Left hindlimb (tissue), 1 donor: ENCODE measurements at regions not wholly inside any gene's neighbourhood (a gene's known extent, or its start where the extent isn't known, plus 50 kb on each side); places are given as distances from the start of the nearest gene placed in this dataset.
"Not testable (repeated sequence)": the region's sequence is repeated elsewhere in the genome, so short reads cannot be mapped to it uniquely, and the experiment has no call there.

ENCODE experiments used
- DNase-seq: peaks from one replicate; pipeline ENCODE4 v3.0.0-alpha.2; 2018

DNA sequence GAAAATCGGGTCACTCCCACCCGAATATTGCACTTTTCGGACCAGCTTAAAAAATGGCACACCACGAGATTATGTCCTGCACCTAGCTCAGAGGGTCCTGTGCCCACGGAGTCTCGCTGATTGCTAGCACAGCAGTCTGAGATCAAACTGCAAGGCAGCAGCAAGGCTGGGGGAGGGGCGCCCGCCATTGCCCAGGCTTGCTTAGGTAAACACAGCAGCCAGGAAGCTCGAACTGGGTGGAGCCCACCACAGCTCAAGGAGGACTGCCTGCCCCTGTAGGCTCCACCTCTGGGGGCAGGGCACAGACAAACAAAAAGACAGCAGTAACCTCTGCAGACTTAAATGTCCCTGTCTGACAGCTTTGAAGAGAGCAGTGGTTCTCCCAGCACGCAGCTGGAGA, 405.3 kb downstream of the PTH2R start:
- not testable (repeated sequence) for DNase-seq

DNA sequence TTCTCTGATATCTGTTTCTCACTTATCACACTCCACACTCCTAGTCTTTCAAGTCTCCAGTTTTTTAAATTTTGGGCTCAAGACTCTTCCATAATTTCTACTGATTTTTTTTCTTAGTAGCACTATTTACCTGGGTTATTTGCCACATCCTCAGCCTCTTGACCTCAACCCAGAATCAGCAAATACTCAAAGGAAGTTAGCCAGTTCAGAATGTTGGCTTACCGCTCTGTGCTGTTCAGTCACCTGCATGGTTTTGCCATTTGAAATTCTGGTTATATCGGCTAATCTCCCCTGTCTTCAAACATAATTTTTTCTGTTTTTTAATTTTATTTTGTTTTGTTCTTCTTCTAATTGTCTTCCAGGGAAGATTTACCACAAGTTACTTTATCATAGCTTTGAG, 412.6 kb downstream of the PTH2R start:
- DNase-seq: no peak

DNA sequence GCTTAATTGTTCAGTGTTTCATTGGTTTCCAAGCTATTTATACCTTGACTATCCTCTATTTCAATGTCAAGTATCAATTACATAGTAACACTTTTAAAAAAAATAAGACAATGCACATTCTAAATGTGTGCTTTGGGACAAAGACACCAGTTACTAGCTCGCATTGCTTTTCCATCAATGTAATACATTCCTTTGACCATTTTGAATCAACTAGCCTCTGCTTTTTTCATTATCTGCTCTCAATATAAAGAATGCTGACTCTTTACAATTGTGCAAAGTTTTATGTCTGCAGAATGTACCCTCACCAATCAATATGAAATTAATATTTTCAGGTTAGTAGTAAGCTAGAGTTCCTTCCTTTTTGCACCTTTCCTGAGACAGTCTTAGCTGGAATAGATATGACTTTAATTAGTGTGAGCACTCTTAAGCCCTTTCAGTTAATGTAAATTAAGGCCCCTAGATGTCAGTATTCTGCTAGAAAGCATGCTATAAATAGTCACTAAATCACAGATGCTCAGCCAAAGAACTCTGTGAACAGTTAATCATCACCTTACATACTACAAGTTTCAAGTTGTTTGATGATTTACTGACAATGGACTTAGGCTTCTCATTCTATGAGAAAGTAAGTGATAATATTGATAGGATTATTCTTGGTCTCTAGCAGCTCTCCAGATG, 413.6 kb downstream of the PTH2R start:
- no peak for DNase-seq

- no peak for DNase-seq
These were observed 420.5 kb downstream of the PTH2R start for GRCh38 chr2:208827109-208827508.

- DNase-seq: no peak
These were observed 421.1 kb downstream of the PTH2R start for GRCh38 chr2:208827549-208828221.

DNA sequence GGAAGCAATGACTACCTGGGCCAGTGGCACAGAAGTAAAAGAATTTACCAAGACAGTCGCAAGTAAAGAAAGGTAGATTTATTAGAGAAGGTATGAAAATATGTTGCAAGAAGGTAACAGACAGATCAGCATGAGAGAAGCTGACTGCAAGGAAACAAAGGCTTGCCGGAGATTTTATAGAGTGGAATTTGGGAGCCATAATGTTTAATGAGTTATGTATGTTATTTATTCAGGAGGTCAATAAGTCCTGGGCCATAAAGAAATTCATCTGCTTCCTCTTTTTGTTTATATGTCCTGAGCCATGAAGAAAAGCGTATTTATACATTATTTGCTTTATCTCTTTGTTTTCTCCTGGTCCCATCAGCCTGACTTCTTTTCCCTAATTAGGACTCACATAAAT, 423.6 kb downstream of the PTH2R start:
- DNase-seq: no peak

GRCh38 chr2:208847651-208848050, 441.1 kb downstream of the PTH2R start:
- DNase-seq: no peak

- DNase-seq: no peak
These were observed 448.1 kb downstream of the PTH2R start for GRCh38 chr2:208854717-208855116.

DNA sequence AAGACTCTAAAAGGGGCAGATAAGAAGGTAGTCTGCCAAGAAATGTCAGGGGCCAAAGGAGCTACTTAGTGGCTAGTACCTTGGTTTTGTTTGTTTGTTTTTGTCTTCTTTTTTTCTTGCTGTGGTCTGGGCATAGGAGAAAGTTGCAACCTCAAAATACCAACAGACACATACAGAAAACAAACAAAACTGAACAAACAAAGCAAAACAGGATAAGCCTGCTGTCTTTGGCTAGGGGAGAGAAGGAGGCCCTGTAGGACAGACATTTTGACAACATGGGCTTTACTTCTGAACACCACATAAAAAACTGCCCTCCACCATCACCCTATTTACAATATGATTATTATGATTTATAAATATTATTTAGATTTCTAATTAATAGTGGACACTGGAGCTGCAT, 460.8 kb downstream of the PTH2R start:
- no peak for DNase-seq

DNA sequence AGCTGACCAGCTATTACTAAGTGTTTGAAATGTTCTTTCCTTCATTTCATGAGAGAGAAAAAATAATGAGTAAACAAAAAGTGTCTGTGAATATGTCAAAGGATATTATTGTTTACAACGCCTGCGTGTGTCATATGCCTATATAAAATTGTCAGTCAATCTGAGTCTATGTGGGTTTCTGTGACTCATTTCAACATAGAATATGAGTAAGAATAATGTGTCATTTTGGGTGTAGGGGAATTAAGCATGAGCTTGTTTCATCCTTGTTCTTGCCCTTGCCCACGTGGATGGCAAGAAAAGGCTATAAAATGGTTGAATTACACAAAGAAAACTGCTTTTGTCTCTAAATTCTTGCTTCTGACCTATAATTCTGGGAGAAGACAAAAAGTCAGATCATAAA, 466.0 kb downstream of the PTH2R start:
- DNase-seq: no peak

DNA sequence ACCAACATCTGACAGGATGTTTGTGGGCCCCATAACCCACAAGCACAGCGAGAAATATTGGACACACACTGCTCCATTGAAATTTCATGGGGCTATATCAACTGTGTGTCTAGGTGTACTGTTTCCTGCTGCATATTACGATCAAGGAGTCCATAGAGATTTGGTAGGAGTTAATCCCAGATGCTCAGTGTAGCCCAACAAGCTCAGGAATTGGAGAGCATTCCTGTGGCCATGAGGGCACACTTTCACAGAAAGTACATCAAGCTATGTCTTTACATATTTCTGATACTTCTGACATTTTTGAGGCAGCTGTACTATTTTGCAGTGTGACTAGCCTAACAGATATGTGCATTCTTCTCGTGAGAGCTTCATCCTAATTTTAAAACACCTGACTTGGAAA, 473.1 kb downstream of the PTH2R start:
- DNase-seq: no peak

DNA sequence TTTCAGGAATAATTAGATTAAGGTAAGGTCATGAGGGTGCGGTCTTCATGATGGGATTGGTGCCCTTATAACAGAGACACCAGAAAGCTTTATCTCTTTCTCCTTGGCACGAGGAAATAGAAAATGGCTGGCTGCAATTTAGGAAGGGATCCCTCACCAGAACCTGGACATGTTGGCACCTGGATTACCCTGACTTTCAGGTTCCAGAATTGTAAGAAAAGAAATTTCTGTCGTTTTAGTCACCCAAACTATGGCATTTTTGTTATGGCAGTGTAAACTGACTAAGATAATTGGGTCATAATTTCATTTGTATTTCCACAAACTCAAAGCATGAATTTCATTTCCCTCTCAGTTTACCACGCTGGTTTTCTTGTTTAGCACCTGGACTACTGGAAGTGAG, 473.6 kb downstream of the PTH2R start:
- no peak for DNase-seq

DNA sequence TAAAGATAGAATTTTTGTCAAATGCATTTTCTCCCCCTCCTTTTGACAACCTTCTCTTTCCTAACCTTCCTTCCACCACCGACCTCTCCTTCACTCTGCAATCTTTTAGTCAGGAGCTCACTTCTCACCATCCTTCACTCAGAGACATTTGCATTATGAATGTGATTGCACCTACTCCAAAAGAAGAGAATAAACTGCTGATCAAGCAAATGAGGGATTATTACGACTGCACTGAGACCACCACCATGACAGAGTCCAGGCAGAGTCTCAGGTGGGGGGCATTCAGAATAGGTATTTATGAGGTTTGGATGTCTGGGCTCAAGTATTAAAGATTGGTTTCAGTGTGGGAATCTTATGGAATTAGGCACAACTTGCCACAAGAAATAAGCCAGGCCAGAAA, 483.9 kb downstream of the PTH2R start:
- no peak for DNase-seq

DNA sequence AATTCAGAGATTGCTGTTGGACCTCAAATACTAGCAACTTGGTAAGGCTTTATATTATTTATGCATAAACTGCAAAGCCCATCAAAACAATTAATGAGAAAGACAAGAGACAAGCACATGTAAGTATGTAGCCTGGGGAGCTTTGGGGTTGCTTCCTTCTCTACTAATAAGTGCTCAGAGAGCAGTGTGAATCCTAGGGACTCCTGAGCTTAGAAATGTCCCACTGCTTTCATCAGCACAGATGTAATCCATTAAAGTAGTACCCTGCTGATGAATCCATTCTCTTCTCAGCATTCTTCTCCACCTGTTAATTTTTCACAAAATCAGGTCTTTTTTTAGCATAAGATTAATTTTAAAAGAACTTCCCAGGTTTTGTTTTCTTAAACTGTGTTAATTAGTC, 485.6 kb downstream of the PTH2R start:
- DNase-seq: no peak

DNA sequence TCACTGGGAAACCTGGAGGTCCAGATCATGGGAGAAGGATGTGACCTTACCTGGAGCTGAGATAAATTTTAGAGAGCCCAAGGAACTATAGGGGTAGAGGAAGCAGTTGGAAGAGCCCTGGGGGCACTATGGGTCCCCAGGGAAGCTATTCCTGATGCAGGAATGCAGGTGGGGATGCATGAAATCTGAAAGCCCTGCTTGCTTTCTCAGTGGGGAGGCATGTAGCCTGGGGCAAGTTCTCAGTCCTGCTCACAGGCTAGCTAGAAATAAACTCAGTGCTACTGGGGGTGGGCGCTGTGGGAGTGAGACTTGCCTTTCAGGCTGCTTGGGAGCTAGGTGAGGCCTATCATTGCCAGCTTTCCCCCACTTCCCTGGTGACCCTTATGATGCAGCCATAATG, 499.7 kb downstream of the PTH2R start:
- no peak for DNase-seq

DNA sequence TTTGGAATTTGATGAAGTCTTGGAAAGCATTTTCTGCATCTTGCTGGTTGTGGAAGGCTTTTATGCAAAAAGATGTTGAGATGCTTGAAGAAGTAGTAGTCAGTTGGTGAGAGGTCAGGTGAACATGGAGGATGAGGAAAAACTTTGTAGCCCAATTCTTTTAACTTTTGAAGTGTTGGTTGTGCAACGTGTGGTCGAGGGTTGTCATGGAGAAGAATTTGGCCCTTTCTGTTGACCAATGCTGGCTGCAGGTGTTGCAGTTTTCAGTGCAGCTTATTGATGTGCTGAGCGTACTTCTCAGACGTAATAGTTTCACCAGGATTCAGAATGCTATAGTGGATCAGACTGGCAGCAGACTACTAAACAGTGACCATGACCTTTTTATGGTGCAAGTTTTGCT, 508.4 kb upstream of the MAP2 start:
- DNase-seq: no peak

- no peak for DNase-seq
These were observed 507.0 kb upstream of the MAP2 start for GRCh38 chr2:208916881-208917280.

DNA sequence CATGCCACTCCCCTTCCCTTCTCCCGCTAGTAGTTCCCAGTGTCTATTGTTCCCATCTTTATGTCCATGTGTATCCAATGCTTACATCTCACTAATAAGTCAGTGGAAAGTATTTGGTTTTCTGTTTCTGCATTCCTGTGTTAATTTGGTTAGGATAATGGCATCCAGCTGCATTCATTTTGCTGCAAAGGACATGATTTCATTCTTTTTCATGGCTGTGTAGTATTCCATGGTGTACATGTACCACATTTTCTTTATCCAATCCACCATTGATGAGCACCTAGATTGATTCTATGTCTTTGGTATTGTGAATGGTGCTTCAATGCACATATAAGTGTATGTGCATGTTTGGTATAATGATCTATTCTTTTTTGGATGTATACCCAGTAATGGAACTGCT, 502.5 kb upstream of the MAP2 start:
- not testable (repeated sequence) for DNase-seq

DNA sequence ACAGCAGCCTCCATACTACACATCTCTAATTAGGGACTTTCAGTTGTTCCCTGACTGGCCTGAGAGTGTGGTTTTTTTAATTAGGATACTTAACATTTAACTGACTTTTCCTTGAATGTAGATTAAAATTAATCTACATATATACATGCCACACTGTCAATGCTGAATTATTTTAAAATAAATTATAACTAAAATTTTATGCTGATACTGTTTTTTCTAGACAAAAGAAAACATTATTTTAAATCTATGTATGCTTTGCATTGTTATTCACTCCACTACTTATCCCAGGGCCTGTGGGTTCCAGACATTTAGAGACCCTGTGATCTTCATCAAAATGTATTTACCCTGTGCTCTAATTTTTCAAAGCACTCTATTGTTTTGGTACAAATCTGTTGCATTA, 496.0 kb upstream of the MAP2 start:
- DNase-seq: no peak

DNA sequence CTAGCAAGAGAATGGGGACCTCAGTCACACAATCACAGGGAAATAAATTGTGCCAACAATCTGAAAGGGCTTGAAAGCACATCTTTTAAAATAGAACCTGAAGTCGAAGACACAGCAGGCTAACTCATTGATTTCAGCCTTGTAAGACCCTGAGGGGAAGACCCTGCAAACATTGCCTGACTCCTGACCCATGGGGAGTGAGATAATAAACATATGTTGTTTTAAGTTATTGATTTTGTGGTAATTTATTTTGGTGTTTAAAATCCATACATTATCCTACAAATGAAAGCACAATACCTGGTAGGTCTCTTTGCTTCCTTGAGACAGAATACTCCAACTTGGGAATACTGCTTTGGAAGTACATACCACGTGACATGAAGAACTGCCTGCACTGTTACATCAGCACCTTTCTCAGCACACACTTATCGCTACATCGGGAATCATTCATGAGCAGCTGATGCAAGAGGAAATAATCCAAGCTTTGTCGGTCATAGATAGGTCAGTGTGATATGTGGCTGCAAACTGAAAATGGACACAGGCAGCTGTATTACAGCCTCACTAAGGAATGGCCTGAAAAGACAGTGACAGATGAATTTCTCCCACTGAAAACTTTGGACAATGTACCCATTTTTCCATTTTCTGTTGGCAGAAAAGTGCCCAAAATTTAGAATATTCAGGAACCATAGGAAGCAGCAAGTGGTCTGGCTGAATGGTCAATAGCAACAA, 494.5 kb upstream of the MAP2 start:
- no peak for DNase-seq

DNA sequence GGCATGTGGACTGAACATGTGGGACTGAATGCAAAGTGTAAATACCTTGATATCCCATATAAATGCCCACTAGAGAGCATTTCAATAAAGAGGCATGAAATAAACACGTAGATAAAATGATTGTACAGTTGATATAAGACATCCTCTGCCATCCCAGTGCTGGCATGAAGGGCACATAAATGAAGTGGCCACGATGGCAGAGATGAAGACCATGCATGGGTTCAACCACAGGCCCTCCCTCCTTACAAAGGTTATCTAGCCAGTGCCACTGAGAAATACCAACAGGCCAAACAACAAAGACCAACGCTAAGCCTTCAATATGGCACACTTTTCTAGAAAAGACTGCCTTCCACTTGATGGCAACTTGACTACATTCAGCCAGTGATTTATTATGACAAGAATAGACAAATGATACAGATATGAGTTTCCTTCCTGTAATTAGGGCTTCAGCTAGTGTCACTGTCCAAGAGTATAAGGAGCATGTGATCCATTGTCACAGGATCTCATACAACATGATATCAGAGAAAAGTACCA, 493.9 kb upstream of the MAP2 start:
- no peak for DNase-seq

DNA sequence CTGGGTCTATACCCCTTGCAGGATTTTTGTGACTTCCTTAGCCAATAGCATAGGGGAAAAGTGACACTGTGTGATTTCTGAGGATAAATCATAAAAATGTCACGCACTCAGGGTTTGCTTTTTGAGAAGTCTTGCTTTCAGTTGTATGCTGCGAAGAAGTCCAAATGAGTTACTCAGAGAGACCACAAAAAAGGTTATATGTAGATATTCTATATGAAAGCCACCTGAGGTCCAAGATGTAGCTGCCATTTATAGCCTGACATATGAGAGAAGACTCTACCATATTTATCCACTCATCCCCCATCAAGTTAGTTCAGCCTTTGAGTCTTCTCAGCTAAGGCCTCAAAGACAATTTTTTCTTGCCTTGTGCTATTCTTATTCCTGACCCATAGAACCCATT, 488.3 kb upstream of the MAP2 start:
- DNase-seq: no peak

GRCh38 chr2:208937521-208937920, 486.3 kb upstream of the MAP2 start:
- no peak for DNase-seq

- no peak for DNase-seq
These were observed 484.0 kb upstream of the MAP2 start for GRCh38 chr2:208939852-208940251.
